A673 (cell line): ENCODE measurements at regions not wholly inside any gene's neighbourhood (a gene's known extent, or its start where the extent isn't known, plus 50 kb on each side); places are given as distances from the start of the nearest gene placed in this dataset.

Experiments
- BruUV-seq: library from RNA; stranded (reverse); fragments of 400-500 nt; replicated peaks from 2 replicates; lab custom pipeline; 2021; lab: Mats Ljungman, UMichigan
- CTCF ChIA-PET: fragments of 300-600 bp; sonication (Branson Sonifier 250); formaldehyde crosslinking; loops from one replicate; lab custom pipeline; 2022; ENCODE audit warnings: antibody characterized with exemption; lab: Charles Lee
- POLR2A ChIA-PET: fragments of 300-600 bp; sonication (Branson Sonifier 250); formaldehyde crosslinking; loops from one replicate; lab custom pipeline; 2022; ENCODE audit warnings: antibody characterized with exemption; ENCODE audit not compliant: low non-redundant PET; lab: Charles Lee
- DNase-seq: peaks from one replicate; pipeline ENCODE4 v3.0.0-alpha.2; 2015; ENCODE audit warnings: low spot score
- H3K27ac ChIP-seq: fragments of 200-600 bp; sonication (generic); 2 replicates; pipeline ENCODE4 v1.5.1; 2016; ENCODE audit warnings: mixed run types, low read depth, mild to moderate bottlenecking, mixed read lengths, antibody characterized with exemption, low read length; ENCODE audit not compliant: poor library complexity, severe bottlenecking
- H3K27me3 ChIP-seq: fragments of 200-600 bp; sonication (generic); replicated peaks from 2 replicates; pipeline ENCODE4 v1.6.1; 2017; ENCODE audit warnings: mixed run types, low read depth, mild to moderate bottlenecking, mixed read lengths, antibody characterized with exemption, low read length; ENCODE audit not compliant: insufficient read depth, poor library complexity
- H3K36me3 ChIP-seq: fragments of 200-600 bp; sonication (generic); 2 replicates; pipeline ENCODE4 v1.6.1; 2016; ENCODE audit warnings: mixed run types, mild to moderate bottlenecking, mixed read lengths, antibody characterized with exemption, low read length; ENCODE audit not compliant: insufficient read depth, poor library complexity, severe bottlenecking
- H3K4me1 ChIP-seq: fragments of 200-600 bp; sonication (generic); 2 replicates; pipeline ENCODE4 v1.6.1; 2017; ENCODE audit warnings: mixed run types, mild to moderate bottlenecking, mixed read lengths, antibody characterized with exemption, low read length; ENCODE audit not compliant: insufficient read depth, poor library complexity, severe bottlenecking
- H3K4me3 ChIP-seq: fragments of 200-600 bp; sonication (generic); 2 replicates; pipeline ENCODE4 v1.5.1; 2016; ENCODE audit warnings: low read depth, mixed run types, mild to moderate bottlenecking, mixed read lengths, low read length; ENCODE audit not compliant: poor library complexity, severe bottlenecking
- H3K9me3 ChIP-seq: fragments of 200-600 bp; sonication (generic); 2 replicates; pipeline ENCODE4 v1.6.1; 2016; ENCODE audit warnings: mixed run types, low read depth, mild to moderate bottlenecking, mixed read lengths, antibody characterized with exemption, low read length; ENCODE audit not compliant: poor library complexity, severe bottlenecking
- EZH2 ChIP-seq: fragments of 200-600 bp; sonication (generic); IDR thresholded peaks from 2 replicates; pipeline ENCODE4 v1.6.1; 2017; ENCODE audit warnings: borderline replicate concordance, low read depth, mild to moderate bottlenecking, mixed read lengths, antibody characterized with exemption, low read length; ENCODE audit not compliant: poor library complexity, severe bottlenecking
- intact Hi-C: fragments of 100-400 bp; cut with micrococcal nuclease; formaldehyde crosslinking; loops from one replicate; pipeline ENCODE4 v1.10.0; 2022; ENCODE audit not compliant: unreplicated experiment
- TF ChIP-seq, protein P1 (sequence below): fragments of 300-800, 200-600 bp; sonication (generic); conservative IDR thresholded peaks from 2 replicates; pipeline ENCODE4 v1.5.1; 2017; ENCODE audit warnings: low read depth, mild to moderate bottlenecking, antibody characterized with exemption, low read length, moderate library complexity, mixed read lengths

DNA sequence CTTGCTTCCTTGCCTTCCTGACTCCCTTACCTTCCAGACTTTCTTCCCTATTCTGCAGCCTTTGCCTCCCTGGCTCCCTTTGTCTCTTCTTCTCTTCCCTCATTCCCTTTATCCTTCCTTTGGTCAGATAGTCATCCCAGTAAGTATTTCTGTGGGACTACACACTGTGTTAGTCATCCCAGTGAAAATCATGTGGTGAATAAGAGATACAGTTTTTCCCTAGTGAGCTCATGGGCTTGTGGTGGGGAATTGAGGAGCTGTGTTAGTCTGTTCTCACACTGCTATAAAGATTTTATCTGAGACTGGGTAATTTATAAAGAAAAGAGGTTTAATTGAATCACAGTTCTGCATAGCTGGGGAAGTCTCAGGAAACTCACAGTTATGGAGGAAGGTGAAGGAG lies 109.8 kb upstream of the EDIL3 start:
- CTCF ChIA-PET, result no interaction called here
- no peak for DNase-seq
- H3K4me1 ChIP-seq, result no peaks in the 10 kb centered on the region
- TF ChIP-seq, protein P1, sequence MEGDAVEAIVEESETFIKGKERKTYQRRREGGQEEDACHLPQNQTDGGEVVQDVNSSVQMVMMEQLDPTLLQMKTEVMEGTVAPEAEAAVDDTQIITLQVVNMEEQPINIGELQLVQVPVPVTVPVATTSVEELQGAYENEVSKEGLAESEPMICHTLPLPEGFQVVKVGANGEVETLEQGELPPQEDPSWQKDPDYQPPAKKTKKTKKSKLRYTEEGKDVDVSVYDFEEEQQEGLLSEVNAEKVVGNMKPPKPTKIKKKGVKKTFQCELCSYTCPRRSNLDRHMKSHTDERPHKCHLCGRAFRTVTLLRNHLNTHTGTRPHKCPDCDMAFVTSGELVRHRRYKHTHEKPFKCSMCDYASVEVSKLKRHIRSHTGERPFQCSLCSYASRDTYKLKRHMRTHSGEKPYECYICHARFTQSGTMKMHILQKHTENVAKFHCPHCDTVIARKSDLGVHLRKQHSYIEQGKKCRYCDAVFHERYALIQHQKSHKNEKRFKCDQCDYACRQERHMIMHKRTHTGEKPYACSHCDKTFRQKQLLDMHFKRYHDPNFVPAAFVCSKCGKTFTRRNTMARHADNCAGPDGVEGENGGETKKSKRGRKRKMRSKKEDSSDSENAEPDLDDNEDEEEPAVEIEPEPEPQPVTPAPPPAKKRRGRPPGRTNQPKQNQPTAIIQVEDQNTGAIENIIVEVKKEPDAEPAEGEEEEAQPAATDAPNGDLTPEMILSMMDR, result no peak
- TF ChIP-seq EZH2, result no peak
- no peak overlapping the region for H3K27ac ChIP-seq
- BruUV-seq, result no TSS peak
- no peaks in the 10 kb centered on the region for H3K9me3 ChIP-seq
- POLR2A ChIA-PET, result no interaction called here
- H3K4me3 ChIP-seq, result no peak overlapping the region
- no peaks in the 10 kb centered on the region for H3K36me3 ChIP-seq
- H3K27me3 ChIP-seq, result no peaks in the 10 kb centered on the region
- intact Hi-C loops, result no loop called here

DNA sequence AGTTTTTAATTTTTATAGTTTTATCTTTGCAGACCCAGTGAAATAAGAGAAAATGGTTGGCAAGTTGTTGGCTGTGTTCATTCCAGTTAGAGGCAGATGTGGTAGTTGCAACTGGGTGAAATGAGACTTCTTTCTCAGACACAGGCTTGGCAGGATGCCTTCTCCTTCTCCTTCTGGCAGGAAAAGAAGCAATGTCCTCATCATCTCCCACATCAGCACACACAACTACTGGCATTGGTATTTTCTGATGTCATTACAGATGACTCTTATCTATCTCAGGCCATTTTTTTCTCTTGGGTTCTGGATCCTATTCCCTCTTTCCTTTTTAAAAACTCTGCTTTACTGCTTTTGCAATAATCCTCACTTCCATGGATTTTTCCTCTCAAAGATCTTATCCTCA lies 103.3 kb upstream of the EDIL3 start:
- no peaks in the 10 kb centered on the region for H3K9me3 ChIP-seq
- no peaks in the 10 kb centered on the region for H3K36me3 ChIP-seq
- POLR2A ChIA-PET, result no interaction called here
- no peak for TF ChIP-seq EZH2
- TF ChIP-seq, protein P1, result no peak
- no peaks in the 10 kb centered on the region for H3K27me3 ChIP-seq
- CTCF ChIA-PET, result no interaction called here
- BruUV-seq, result no TSS peak
- H3K4me1 ChIP-seq, result no peaks in the 10 kb centered on the region
- H3K4me3 ChIP-seq, result no peak overlapping the region
- no peak for DNase-seq
- intact Hi-C loops, result no loop called here
- H3K27ac ChIP-seq, result no peak overlapping the region

DNA sequence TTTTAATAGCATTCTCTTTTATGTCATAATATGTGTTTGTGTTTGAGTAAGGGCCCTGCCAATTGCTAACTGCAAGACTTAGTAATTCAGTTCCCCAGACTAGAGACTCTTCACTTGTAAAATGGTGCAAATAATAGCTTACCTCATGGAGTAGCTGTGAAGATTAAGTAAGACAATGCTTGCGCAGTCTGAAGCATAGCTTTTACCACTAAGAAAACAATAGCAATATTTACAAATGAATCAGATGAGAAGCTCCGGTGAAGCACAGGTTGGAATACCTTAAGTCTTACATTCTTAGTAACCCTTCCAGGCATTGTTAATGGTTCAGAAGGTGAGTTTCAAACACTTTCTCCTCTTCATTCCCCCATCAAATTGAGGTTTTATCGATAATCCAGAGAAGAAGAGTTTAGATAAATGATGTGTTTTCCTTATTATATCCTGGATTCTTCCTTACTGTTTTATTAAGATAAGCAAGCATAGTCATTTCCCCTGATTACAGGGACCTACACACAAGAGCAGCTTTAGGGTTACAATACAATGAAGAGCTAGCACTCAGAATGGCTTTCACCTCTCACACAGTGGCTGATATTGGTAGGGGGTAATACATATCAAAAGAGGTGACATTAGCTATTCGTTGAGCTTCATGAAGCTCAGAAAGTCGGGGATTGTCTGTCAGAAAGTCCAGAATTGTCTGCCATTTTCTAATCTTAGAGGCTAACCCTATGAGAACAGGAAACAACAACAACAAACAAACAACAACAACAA lies 96.4 kb upstream of the EDIL3 start:
- Histone ChIP-seq H3K27me3 (no peaks in the 10 kb centered on the region), H3K27ac (no peak overlapping the region), H3K9me3 (no peaks in the 10 kb centered on the region), H3K4me1 (no peaks in the 10 kb centered on the region), H3K36me3 (no peaks in the 10 kb centered on the region), H3K4me3 (no peak overlapping the region)
- intact Hi-C loops, result no loop called here
- POLR2A ChIA-PET, result no interaction called here
- TF ChIP-seq, protein P1, result no peak
- no peak for TF ChIP-seq EZH2
- CTCF ChIA-PET, result no interaction called here
- no TSS peak for BruUV-seq
- DNase-seq, result no peak
